HL-60/S4 (cell line): ENCODE measurements at regions not wholly inside any gene's neighbourhood (a gene's known extent, or its start where the extent isn't known, plus 50 kb on each side); places are given as distances from the start of the nearest gene placed in this dataset.
"Not testable (repeated sequence)": the region's sequence is repeated elsewhere in the genome, so short reads cannot be mapped to it uniquely, and the experiment has no call there.

Experiments
- in situ Hi-C: fragments of 300-500 bp; cut with MboI; formaldehyde crosslinking; loops from 2 replicates; pipeline ENCODE4 v1.14.3; 2022; ENCODE audit warnings: low sequenced_read_pairs

GRCh38 chr6:19712012-19712688 lies 125.0 kb upstream of the ID4 start:
- in situ Hi-C loops = no loop called here

DNA sequence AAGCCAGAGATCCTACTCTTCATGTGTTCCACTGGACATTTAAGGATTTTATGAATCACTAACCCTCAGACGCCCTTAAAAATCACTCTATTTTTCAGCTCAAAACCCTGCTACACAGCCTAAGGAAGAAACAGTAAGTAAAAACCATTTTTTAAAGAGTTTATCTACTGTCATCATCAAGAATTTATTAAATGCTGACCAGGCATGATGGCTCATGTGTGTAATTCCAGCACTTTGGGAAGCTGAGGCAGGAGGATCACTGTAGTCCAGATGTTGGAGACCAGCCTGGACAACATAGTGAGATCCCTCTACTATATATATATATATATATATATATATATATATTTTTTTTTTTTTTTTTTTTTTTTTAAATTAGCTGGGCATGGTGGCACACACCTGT lies 124.2 kb upstream of the ID4 start:
- in situ Hi-C loops = no loop called here

GRCh38 chr6:19713411-19713810 lies 123.8 kb upstream of the ID4 start:
- in situ Hi-C loops = no loop called here

DNA sequence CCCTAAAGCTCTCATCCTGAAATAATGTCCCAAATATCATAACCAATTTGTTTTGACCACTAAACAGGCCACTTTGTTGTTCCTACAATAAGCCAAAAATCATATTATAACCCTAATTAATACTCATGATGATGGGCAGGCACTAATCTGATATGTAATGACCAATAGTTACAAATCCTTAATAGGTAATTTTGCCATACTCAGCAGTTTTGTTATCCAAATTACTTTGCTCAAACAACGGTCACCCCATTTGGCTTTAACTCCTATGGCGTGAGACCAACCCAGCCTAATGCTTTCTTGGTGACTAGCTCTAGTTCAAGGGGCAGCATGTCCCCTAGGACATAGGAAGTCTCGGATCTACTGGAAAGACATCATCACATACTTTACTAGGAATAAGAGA lies 123.2 kb upstream of the ID4 start:
- in situ Hi-C loops = no loop called here

- in situ Hi-C loops = no loop called here
Observed at GRCh38 chr6:19714434-19715166, 122.6 kb upstream of the ID4 start.

DNA sequence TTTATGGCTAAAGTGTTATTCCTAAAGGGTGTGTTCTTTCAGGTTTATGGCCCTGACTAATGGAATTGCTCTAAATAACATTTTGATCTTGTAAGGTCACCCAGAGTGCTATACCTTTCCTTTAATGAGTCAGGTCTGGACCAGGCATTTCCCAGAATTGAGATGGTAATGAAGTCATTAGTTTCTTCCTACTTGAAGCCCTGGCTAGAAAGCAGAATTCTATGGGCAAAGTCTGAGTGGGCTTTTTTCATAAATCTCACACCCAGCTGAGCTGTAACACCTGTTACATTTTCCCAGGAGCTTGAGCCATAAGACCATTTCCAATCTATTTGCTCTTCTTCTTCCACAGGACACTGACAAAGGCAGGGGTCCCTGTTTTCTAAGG lies 122.0 kb upstream of the ID4 start:
- in situ Hi-C loops = no loop called here

DNA sequence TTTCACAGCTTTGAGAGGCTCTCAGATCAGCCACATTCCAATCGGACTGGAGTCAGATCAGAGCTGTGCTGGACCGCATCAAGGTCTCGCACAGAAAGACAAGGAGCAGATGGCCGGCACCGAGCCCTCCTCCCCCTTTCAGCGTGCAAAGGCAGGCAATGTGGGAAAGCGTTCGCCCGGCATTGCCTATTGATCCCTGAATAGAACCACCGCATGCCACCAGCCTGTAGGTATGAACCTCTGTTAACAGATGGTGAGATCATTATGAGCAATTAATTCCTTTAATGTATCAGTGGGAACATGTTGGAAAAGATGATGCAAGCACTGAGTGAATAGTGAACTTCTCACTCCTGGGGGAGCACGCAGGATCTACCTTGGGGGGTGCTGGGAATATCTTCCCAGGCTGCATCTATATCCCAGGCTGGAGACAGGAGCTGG lies 117.5 kb upstream of the ID4 start:
- in situ Hi-C loops = no loop called here

DNA sequence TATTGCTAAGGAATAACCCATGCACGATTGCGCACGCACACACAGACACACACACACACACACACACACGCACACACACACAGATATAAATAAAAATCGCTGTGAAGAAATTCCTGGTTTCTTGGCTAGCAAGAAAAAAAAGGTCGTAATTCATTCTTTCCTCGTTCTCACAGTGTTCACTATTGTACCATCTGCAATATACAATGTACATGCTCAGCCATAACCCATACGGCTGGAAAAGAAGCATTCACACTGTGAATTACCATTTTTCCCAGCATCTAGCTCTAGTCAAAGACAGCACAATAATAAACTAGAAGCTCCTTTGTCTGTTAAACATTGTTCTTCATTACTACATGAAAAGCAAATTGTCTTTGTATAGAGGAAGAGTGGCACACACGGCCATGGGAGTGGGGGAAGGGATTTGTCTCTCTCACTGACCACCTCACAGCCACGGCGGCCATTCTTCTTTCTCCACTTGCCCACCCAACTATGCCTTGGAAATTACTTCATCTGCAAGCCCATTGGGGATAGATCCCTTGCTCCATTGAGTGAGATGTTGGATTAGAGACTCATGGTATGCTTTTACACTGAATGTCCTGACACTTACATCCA lies 115.3 kb upstream of the ID4 start:
- in situ Hi-C loops = no loop called here

- in situ Hi-C loops = no loop called here
Observed at GRCh38 chr6:19722999-19723398, 114.2 kb upstream of the ID4 start.

- in situ Hi-C loops = no loop called here
Observed at GRCh38 chr6:19723545-19723944, 113.6 kb upstream of the ID4 start.

GRCh38 chr6:19725436-19725835 lies 111.7 kb upstream of the ID4 start:
- in situ Hi-C loops = not testable (repeated sequence)

GRCh38 chr6:19731282-19731681 lies 105.9 kb upstream of the ID4 start:
- in situ Hi-C loops = no loop called here

- in situ Hi-C loops = no loop called here
Observed at GRCh38 chr6:19734061-19734460, 103.1 kb upstream of the ID4 start.

GRCh38 chr6:19734519-19734918 lies 102.7 kb upstream of the ID4 start:
- in situ Hi-C loops = no loop called here

DNA sequence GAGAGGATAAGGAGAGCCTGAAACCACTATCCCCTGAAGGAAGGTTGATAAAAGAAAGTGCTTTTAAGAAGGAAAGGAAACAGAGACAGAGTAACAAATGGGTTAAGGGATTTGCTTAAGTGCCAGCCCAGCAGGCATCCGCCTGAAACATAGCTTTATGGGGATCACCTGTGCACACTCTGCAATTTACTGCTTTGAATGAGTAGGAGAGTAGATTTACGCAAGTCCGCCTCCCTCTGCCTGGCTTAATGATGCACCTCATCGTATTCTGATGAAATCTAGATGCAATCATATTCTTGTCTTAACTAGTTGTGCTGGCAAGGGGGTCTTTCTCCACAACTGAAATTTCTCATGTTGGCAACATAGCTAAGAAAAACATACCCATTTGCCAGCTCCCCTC lies 101.1 kb upstream of the ID4 start:
- in situ Hi-C loops = no loop called here

DNA sequence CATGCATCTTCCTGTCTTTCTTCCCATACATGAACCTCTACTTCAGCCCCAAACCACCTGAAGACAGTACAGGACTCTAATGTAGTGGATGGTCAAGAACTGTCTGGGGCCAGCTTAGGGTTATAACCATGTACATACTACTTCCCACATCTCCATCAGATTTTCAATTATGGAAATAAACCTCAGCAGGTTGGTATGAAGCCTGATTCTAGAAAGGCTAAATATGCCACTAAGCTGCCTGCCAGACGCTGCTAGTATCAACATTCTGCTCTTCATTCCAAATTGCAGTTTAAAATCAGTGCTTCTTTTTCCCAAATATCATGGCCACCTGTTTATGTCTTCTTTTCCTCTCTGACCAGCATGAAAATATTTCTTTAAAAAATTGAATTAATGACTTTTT lies 99.2 kb upstream of the ID4 start:
- in situ Hi-C loops = no loop called here

DNA sequence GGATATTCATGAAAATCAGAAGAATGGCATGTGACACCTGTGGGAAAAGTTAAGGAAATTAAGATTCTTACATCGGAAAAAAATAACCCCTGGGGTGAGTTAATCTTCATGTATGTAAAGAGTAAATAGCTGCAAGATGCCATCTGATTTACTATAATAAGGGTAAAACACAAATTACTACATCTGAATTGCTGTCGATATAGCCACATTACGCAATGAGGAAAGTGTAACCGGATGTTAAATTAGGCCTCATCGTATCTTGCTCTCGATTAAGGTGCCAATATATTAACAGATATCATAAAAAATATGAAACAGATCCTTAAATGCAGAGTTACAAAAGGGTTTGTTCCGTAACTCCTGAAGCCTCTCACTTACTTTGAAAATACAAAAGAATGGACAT lies 87.4 kb upstream of the ID4 start:
- in situ Hi-C loops = no loop called here

- in situ Hi-C loops = no loop called here
Observed at GRCh38 chr6:19752746-19753145, 84.4 kb upstream of the ID4 start.

DNA sequence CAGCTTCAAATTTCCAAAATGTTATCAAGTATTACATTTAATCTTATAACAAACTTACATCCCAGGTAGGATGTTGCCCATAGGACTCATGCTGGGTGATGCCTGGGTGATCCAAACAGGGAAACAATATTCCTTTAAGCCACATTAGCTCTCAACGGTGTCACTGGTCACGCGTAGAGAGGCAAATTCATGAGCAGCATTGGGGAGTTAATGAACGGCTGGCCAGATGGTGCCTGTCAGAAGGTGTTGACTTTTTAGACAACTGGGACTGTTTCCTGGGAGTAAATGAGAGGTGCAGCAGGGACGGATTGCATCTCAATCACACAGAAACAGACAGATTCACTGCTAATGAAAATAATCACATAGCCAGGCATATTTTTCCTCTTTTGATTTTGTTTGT lies 83.3 kb upstream of the ID4 start:
- in situ Hi-C loops = no loop called here

DNA sequence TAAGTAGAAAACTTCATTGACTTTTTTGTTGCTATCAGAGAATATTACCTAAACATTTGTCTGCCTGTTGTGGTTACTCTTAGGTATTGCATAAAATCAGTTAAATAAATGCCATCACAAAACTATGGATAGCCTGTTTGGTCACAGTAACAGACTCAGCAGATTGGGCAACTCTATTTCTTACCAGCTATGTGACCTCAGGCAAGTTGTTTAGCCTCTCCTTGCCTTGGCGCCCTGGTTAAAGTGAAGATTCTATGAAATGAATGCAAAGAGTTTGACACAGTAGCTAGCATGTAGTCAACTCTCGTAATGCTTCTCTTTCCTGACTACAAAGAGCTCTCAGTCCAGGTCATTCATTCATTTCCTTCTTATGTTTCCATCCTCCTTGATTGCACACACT lies 82.5 kb upstream of the ID4 start:
- in situ Hi-C loops = no loop called here

GRCh38 chr6:19755181-19755580 lies 82.0 kb upstream of the ID4 start:
- in situ Hi-C loops = no loop called here

GRCh38 chr6:19757036-19757435 lies 80.1 kb upstream of the ID4 start:
- in situ Hi-C loops = no loop called here
